22Rv1 (cell line): ENCODE measurements at regions not wholly inside any gene's neighbourhood (a gene's known extent, or its start where the extent isn't known, plus 50 kb on each side); places are given as distances from the start of the nearest gene placed in this dataset.

Experiments used
- CTCF ChIP-seq: fragments of 450-650 bp; IDR thresholded peaks from 2 replicates; pipeline ENCODE4 v1.5.1; 2017; ENCODE audit warnings: mild to moderate bottlenecking
- ZFX ChIP-seq: fragments of 450-650 bp; IDR thresholded peaks from 2 replicates; pipeline ENCODE4 v1.6.1; 2017; ENCODE audit warnings: antibody characterized with exemption, borderline replicate concordance

- TF ChIP-seq CTCF: no peak
- no peak for TF ChIP-seq ZFX
These were observed 1072.7 kb upstream of the GBE1 start for GRCh38 chr3:82834098-82834497.
